ENCODE measurements at regions not wholly inside any gene's neighbourhood (a gene's known extent, or its start where the extent isn't known, plus 50 kb on each side); places are given as distances from the start of the nearest gene placed in this dataset.

DNA sequence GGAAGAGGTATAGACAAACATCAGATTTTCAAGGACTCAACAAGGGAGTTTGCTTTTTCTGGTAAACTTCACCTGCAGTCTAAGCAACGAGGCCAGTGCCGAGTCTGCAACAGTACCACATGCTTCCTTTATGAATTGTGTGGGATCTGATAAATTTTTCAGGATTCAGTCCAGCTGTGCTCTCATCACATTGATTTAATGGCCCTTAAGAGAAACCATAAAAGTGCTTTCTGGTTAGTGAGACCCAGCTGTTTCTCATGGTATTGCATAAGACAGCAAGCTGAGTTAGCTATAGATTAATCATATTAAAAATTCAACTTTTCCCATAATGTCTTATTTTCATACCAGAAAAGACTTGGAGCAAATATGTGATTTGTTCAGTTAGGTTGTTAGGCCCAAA is 291.4 kb downstream of the CENPW start:
- Mint-ChIP-seq H3K4me3 (no peak overlapping the region), H3K27me3 (ENCODE audit: low read depth) (no peaks in the 10 kb centered on the region), H3K36me3 (no peaks in the 10 kb centered on the region), H3K9me3 (peaks cover 8% of the 10 kb centered on the region), H3K27ac (peak overlapping the region; percentile 21), H3K4me1 (peaks cover 43% of the 10 kb centered on the region)
- TF ChIP-seq, protein P1, sequence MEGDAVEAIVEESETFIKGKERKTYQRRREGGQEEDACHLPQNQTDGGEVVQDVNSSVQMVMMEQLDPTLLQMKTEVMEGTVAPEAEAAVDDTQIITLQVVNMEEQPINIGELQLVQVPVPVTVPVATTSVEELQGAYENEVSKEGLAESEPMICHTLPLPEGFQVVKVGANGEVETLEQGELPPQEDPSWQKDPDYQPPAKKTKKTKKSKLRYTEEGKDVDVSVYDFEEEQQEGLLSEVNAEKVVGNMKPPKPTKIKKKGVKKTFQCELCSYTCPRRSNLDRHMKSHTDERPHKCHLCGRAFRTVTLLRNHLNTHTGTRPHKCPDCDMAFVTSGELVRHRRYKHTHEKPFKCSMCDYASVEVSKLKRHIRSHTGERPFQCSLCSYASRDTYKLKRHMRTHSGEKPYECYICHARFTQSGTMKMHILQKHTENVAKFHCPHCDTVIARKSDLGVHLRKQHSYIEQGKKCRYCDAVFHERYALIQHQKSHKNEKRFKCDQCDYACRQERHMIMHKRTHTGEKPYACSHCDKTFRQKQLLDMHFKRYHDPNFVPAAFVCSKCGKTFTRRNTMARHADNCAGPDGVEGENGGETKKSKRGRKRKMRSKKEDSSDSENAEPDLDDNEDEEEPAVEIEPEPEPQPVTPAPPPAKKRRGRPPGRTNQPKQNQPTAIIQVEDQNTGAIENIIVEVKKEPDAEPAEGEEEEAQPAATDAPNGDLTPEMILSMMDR (IDR thresholded peaks at IDR 0.05; ENCODE audit: unreplicated experiment): no peak
- DNase-seq (ENCODE audit: low spot score in 2 of 2, unreplicated experiment in 2 of 2): no peak

DNA sequence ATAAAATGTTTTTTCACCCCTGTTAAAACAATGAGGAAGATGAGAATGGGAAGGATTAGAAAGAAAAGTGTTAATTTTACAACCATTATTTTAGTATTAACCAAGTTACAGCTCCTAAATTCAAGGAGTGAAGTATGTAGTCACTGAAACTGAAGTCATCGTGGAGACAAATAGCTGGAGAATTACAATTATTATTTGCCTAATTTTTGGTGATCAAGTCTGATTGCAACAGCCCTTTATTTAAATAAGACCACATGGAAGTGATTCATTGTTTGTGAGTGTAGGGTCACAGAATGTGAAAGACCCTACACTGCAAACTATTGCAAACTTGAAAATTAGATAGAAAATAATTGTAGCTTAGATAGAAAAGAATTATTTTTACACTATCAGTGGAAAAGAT is 292.4 kb downstream of the CENPW start:
- H3K4me3 Mint-ChIP-seq: no peak overlapping the region
- H3K27me3 Mint-ChIP-seq (ENCODE audit: low read depth): no peaks in the 10 kb centered on the region
- H3K9me3 Mint-ChIP-seq: peaks cover 8% of the 10 kb centered on the region
- H3K4me1 Mint-ChIP-seq: peaks cover 43% of the 10 kb centered on the region
- no peak for DNase-seq (ENCODE audit: low spot score in 2 of 2, unreplicated experiment in 2 of 2)
- TF ChIP-seq, protein P1 (IDR thresholded peaks at IDR 0.05; ENCODE audit: unreplicated experiment): no peak
- H3K27ac Mint-ChIP-seq: peak overlapping the region; percentile 89
- no peaks in the 10 kb centered on the region for H3K36me3 Mint-ChIP-seq

DNA sequence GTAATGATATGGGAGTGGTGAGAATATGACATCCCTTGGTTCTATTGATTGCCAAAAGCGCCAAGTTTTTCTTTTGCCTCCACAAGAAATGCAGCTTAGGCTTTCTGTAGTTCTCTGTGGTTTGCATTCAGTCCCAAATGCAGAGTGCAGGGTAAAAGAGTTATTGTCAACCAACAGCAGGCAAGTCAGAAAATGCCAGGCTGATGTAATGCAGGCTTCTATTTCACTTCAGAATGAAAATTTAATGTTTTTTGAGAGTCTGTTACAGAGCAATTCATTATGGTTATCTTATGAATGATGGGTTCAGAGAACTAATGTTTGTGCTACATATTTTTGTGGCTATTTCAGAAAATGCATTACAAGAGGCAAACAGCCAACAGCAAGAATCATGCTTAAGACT is 293.5 kb downstream of the CENPW start:
- no peak overlapping the region for H3K4me3 Mint-ChIP-seq

DNA sequence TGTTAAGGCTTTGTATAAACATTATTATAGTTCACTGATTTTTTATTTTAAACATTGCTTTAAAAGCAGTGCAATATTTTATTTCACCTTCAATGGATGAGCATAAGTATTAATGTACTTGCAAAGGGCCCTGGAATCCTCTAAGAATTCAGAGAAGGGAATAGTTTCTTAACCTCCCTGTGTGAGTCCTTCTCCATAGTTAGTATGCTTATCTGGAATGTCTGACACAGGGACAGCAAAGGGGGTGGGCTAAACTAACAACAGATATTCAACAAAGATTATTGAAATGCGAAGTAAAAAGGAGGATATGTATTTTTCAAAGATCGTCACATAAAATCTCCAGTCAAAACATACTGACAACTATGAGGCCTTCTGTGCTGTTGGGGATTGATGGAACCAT is 300.4 kb downstream of the CENPW start:
- H3K27ac Mint-ChIP-seq: peak overlapping the region; percentile 90
- no peak overlapping the region for H3K4me3 Mint-ChIP-seq

More for the DNA sequence above, 293.5 kb downstream of the CENPW start:
- no peaks in the 10 kb centered on the region for H3K36me3 Mint-ChIP-seq
- TF ChIP-seq, protein P1 (IDR thresholded peaks at IDR 0.05; ENCODE audit: unreplicated experiment): no peak
- H3K4me1 Mint-ChIP-seq: peaks cover 45% of the 10 kb centered on the region
- peak overlapping the region; percentile 71 for H3K27ac Mint-ChIP-seq
- no peaks in the 10 kb centered on the region for H3K27me3 Mint-ChIP-seq (ENCODE audit: low read depth)
- no peak for DNase-seq (ENCODE audit: low spot score in 2 of 2, unreplicated experiment in 2 of 2)
- H3K9me3 Mint-ChIP-seq: peaks cover 8% of the 10 kb centered on the region

DNA sequence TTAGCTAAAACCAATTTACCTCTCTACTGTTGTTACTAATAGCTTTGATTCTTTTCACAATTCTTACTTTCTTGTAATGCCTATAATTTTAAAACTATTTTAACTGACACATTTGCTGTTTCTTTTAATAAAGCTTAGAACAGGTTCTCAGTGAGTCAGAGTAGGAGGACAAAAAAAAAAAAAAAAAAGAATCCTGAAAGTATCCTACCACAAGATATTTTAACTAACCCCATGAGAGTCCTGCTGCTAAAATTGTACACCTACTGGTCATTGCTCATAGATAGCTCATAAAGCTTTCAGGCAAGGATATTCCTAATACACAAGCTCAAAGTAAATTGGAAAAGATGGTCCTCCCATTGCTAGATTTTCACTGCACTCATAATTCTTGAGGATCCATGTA is 301.0 kb downstream of the CENPW start:
- TF ChIP-seq, protein P1 (IDR thresholded peaks at IDR 0.05; ENCODE audit: unreplicated experiment): no peak
- Mint-ChIP-seq H3K27ac (peak overlapping the region; percentile 90), H3K27me3 (ENCODE audit: low read depth) (no peaks in the 10 kb centered on the region), H3K9me3 (peaks cover 13% of the 10 kb centered on the region), H3K4me1 (peaks cover 23% of the 10 kb centered on the region), H3K4me3 (no peak overlapping the region), H3K36me3 (peaks cover 4% of the 10 kb centered on the region)
- DNase-seq (ENCODE audit: low spot score in 2 of 2, unreplicated experiment in 2 of 2): no peak

More for the DNA sequence above, 300.4 kb downstream of the CENPW start:
- Mint-ChIP-seq H3K27me3 (ENCODE audit: low read depth) (no peaks in the 10 kb centered on the region), H3K4me1 (peaks cover 25% of the 10 kb centered on the region), H3K36me3 (peaks cover 4% of the 10 kb centered on the region), H3K9me3 (peaks cover 11% of the 10 kb centered on the region)
- TF ChIP-seq, protein P1 (IDR thresholded peaks at IDR 0.05; ENCODE audit: unreplicated experiment): no peak
- DNase-seq (ENCODE audit: low spot score in 2 of 2, unreplicated experiment in 2 of 2): no peak

DNA sequence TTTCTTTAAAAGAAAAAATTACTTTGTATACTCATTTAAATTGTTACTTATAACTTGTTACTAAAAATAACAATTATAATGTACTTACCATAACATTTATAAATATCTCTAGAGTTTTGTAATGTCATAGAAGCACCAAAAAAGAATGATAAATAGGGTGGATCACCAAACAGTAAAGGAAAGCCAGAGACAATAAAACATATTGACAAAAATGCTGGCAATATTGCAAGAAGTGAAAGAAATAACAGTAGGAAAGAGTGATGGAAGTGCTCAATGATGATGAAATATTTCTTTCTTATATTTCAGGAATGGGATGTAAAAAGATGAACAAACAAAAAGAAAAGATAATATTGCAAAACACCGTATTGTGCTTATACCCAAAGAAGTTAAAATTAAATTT is 301.7 kb downstream of the CENPW start:
- H3K4me3 Mint-ChIP-seq: no peak overlapping the region
- H3K36me3 Mint-ChIP-seq: peaks cover 4% of the 10 kb centered on the region
- no peaks in the 10 kb centered on the region for H3K27me3 Mint-ChIP-seq (ENCODE audit: low read depth)
- TF ChIP-seq, protein P1 (IDR thresholded peaks at IDR 0.05; ENCODE audit: unreplicated experiment): no peak
- no peak for DNase-seq (ENCODE audit: low spot score in 2 of 2, unreplicated experiment in 2 of 2)
- H3K4me1 Mint-ChIP-seq: peaks cover 22% of the 10 kb centered on the region
- peaks cover 14% of the 10 kb centered on the region for H3K9me3 Mint-ChIP-seq
- H3K27ac Mint-ChIP-seq: no peak overlapping the region

All from mesothelial cell of epicardium (in vitro differentiated cells).